HCT116 (cell line): ENCODE measurements at regions not wholly inside any gene's neighbourhood (a gene's known extent, or its start where the extent isn't known, plus 50 kb on each side); places are given as distances from the start of the nearest gene placed in this dataset.

Source experiments
- ATAC-seq: fragments of 200-7000 bp; cut with Tn5 transposase; 2 replicates; pipeline ENCODE4 v1.9.1; 2020; ENCODE audit warnings: mild to moderate bottlenecking, moderate library complexity
- BruUV-seq: library from RNA; stranded (reverse); fragments of 400-500 nt; replicated peaks from 2 replicates; lab custom pipeline; 2021; lab: Mats Ljungman, UMichigan
- CTCF ChIA-PET: fragments of 300-600 bp; sonication (Branson Sonifier 250); formaldehyde crosslinking; loops from one replicate; lab custom pipeline; 2021; ENCODE audit warnings: antibody characterized with exemption; lab: Charles Lee
- POLR2A ChIA-PET: fragments of 300-600, 350-600 bp; sonication (Branson Sonifier 250); formaldehyde crosslinking; loops from one replicate; lab custom pipeline; 2021; ENCODE audit warnings: antibody characterized with exemption; lab: Charles Lee
- RAD21 ChIA-PET, 2 experiments: fragments of 300-600 bp; sonication (Branson Sonifier 250); formaldehyde crosslinking; loops; one replicate each; lab custom pipeline; 2023; ENCODE audit warnings: low total read pairs in 2 of 2; ENCODE audit not compliant: uncharacterized antibody in 2 of 2, unreplicated experiment in 2 of 2, low non-redundant PET in 1 of 2; lab: Charles Lee
- DNase-seq: peaks from one replicate; pipeline ENCODE4 v3.0.0-alpha.2; 2010; ENCODE audit warnings: low read depth, low spot score
- H2AFZ ChIP-seq: fragments of 200-600 bp; shearing (Covaris generic), sonication (generic); 2 replicates; pipeline ENCODE4 v1.6.1; 2017; ENCODE audit warnings: low read depth, mixed run types, mixed read lengths, antibody characterized with exemption, low read length; ENCODE audit not compliant: poor library complexity, severe bottlenecking
- H3K27ac ChIP-seq: 2 replicates; pipeline ENCODE4 v1.5.1; 2012; ENCODE audit warnings: low read depth, low read length
- H3K27me3 ChIP-seq: fragments of 200-600 bp; sonication (generic); 2 replicates; pipeline ENCODE4 v1.6.1; 2016; ENCODE audit warnings: mixed run types, low read length, mixed read lengths; ENCODE audit not compliant: insufficient read depth
- H3K36me3 ChIP-seq, 2 experiments: fragments of 200-500 bp in 1 of 2; fragments of 200-600 bp in 1 of 2; sonication (Bioruptor generic) in 1 of 2; sonication (generic) in 1 of 2; 2 replicates each; pipeline versions ENCODE4 v1.5.1 to v1.6.1; 2014 to 2016; ENCODE audit warnings: low read length in 2 of 2, inconsistent platforms in 1 of 2, mixed read lengths in 1 of 2, mixed run types in 1 of 2; ENCODE audit not compliant: insufficient read depth in 2 of 2, control insufficient read depth in 1 of 2
- H3K4me1 ChIP-seq, 2 experiments: fragments of 200-600 bp in 1 of 2; sonication (generic) in 1 of 2; 2 replicates each; pipeline versions ENCODE4 v1.5.1 to v1.6.1; 2012 to 2017; ENCODE audit warnings: low read length in 2 of 2, inconsistent platforms in 1 of 2, mild to moderate bottlenecking in 1 of 2, mixed read lengths in 1 of 2, mixed run types in 1 of 2, moderate library complexity in 1 of 2; ENCODE audit not compliant: insufficient read depth in 2 of 2, control insufficient read depth in 1 of 2
- H3K4me2 ChIP-seq: fragments of 200-600 bp; sonication (generic); 2 replicates; pipeline ENCODE4 v1.6.1; 2017; ENCODE audit warnings: mixed run types, low read length, mixed read lengths
- H3K4me3 ChIP-seq, 2 experiments: fragments of 200-600 bp in 1 of 2; sonication (generic) in 1 of 2; replicated peaks in 1 of 2; 2 replicates each; pipeline ENCODE4 v1.5.1; 2011 to 2016; ENCODE audit warnings: low read length in 2 of 2, control low read depth in 1 of 2, low read depth in 1 of 2, mild to moderate bottlenecking in 1 of 2, mixed read lengths in 1 of 2, mixed run types in 1 of 2
- H3K79me2 ChIP-seq: fragments of 200-600 bp; sonication (generic); 2 replicates; pipeline ENCODE4 v1.6.1; 2017; ENCODE audit warnings: mild to moderate bottlenecking, mixed run types, low read length, moderate library complexity, mixed read lengths; ENCODE audit not compliant: insufficient read depth
- H3K9ac ChIP-seq: fragments of 200-600 bp; sonication (generic); 2 replicates; pipeline ENCODE4 v1.6.1; 2016; ENCODE audit warnings: low read length, mixed read lengths
- H3K9me2 ChIP-seq: fragments of 200-600 bp; sonication (generic), shearing (Covaris generic); 2 replicates; pipeline ENCODE4 v1.6.1; 2017; ENCODE audit warnings: mixed run types, mild to moderate bottlenecking, moderate library complexity; ENCODE audit not compliant: insufficient read depth
- H3K9me3 ChIP-seq, 2 experiments: fragments of 200-500 bp in 1 of 2; fragments of 200-600 bp in 1 of 2; sonication (Bioruptor generic) in 1 of 2; sonication (generic) in 1 of 2; 2 replicates each; pipeline ENCODE4 v1.6.1; 2014 to 2017; ENCODE audit warnings: low read length in 2 of 2, mixed read lengths in 2 of 2, inconsistent platforms in 1 of 2, low read depth in 1 of 2, mild to moderate bottlenecking in 1 of 2, mixed run types in 1 of 2, moderate library complexity in 1 of 2; ENCODE audit not compliant: control insufficient read depth in 1 of 2, insufficient read depth in 1 of 2
- H4K20me1 ChIP-seq: fragments of 200-600 bp; sonication (generic), shearing (Covaris generic); 2 replicates; pipeline ENCODE4 v1.6.1; 2017; ENCODE audit warnings: mixed run types, mild to moderate bottlenecking, moderate library complexity; ENCODE audit not compliant: insufficient read depth
- CBX3 ChIP-seq: IDR thresholded peaks from 2 replicates; pipeline ENCODE4 v1.6.1; 2012; ENCODE audit warnings: low read depth
- CEBPB ChIP-seq: IDR thresholded peaks from 2 replicates; pipeline ENCODE4 v1.6.1; 2012; ENCODE audit warnings: low read depth
- EGR1 ChIP-seq: IDR thresholded peaks from 2 replicates; pipeline ENCODE4 v1.6.1; 2012; ENCODE audit warnings: low read depth
- ELF1 ChIP-seq: IDR thresholded peaks from 2 replicates; pipeline ENCODE4 v1.6.1; 2012; ENCODE audit warnings: low read depth, borderline replicate concordance
- EZH2 ChIP-seq: fragments of 200-600 bp; sonication (generic); IDR thresholded peaks from 2 replicates; pipeline ENCODE4 v1.6.1; 2017; ENCODE audit warnings: antibody characterized with exemption, mixed run types
- EZH2phosphoT487 ChIP-seq: fragments of 200-600 bp; IDR thresholded peaks from 2 replicates; pipeline ENCODE4 v1.6.1; 2018; ENCODE audit warnings: antibody characterized with exemption, borderline replicate concordance
- JUND ChIP-seq: IDR thresholded peaks from 2 replicates; pipeline ENCODE4 v1.6.1; 2012
- POLR2A ChIP-seq: IDR thresholded peaks from 2 replicates; pipeline ENCODE4 v1.7.0; 2011; ENCODE audit warnings: borderline replicate concordance; ENCODE audit not compliant: insufficient read depth, insufficient read length; ENCODE audit errors: extremely low read depth
- POLR2AphosphoS5 ChIP-seq: IDR thresholded peaks from 2 replicates; pipeline ENCODE4 v1.6.1; 2011; ENCODE audit warnings: mild to moderate bottlenecking, low read depth, low read length, moderate library complexity
- RAD21 ChIP-seq: IDR thresholded peaks from 2 replicates; pipeline ENCODE4 v1.6.1; 2012; ENCODE audit warnings: low read depth, mild to moderate bottlenecking
- REST ChIP-seq: IDR thresholded peaks from 2 replicates; pipeline ENCODE4 v1.6.1; 2012; ENCODE audit warnings: low read depth
- SIN3A ChIP-seq: IDR thresholded peaks from 2 replicates; pipeline ENCODE4 v1.6.1; 2012; ENCODE audit warnings: low read depth
- SRF ChIP-seq: IDR thresholded peaks from 2 replicates; pipeline ENCODE4 v1.6.1; 2012; ENCODE audit warnings: low read depth
- YY1 ChIP-seq: IDR thresholded peaks from 2 replicates; pipeline ENCODE4 v1.6.1; 2011; ENCODE audit warnings: low read length, low read depth, moderate library complexity, mild to moderate bottlenecking; ENCODE audit not compliant: insufficient replicate concordance; ENCODE audit errors: extremely low read depth
- ZFX ChIP-seq: fragments of 450-650 bp; IDR thresholded peaks from 2 replicates; pipeline ENCODE4 v1.6.1; 2017
- ZNF274 ChIP-seq: fragments of 200-500 bp; sonication (Bioruptor generic); IDR thresholded peaks from 2 replicates; pipeline ENCODE4 v1.6.1; 2014; ENCODE audit warnings: mild to moderate bottlenecking, low read depth, low read length, inconsistent platforms
- intact Hi-C: fragments of 100-400 bp; cut with micrococcal nuclease; formaldehyde crosslinking; loops from 2 replicates; pipeline ENCODE4 v1.10.0; 2022
- TF ChIP-seq, protein P1 (sequence below), 3 experiments: fragments of 200-600 bp in 1 of 3; sonication (generic) in 1 of 3; IDR thresholded peaks in 2 of 3; conservative IDR thresholded peaks in 1 of 3; 2 replicates each; pipeline ENCODE4 v1.5.1; 2012 to 2017; ENCODE audit warnings: low read depth in 2 of 3, low read length in 2 of 3, antibody characterized with exemption in 1 of 3, borderline replicate concordance in 1 of 3, control low read depth in 1 of 3, mild to moderate bottlenecking in 1 of 3, mixed read lengths in 1 of 3, mixed run types in 1 of 3, moderate library complexity in 1 of 3; ENCODE audit not compliant: insufficient read depth in 1 of 3

- TF ChIP-seq, protein P1, sequence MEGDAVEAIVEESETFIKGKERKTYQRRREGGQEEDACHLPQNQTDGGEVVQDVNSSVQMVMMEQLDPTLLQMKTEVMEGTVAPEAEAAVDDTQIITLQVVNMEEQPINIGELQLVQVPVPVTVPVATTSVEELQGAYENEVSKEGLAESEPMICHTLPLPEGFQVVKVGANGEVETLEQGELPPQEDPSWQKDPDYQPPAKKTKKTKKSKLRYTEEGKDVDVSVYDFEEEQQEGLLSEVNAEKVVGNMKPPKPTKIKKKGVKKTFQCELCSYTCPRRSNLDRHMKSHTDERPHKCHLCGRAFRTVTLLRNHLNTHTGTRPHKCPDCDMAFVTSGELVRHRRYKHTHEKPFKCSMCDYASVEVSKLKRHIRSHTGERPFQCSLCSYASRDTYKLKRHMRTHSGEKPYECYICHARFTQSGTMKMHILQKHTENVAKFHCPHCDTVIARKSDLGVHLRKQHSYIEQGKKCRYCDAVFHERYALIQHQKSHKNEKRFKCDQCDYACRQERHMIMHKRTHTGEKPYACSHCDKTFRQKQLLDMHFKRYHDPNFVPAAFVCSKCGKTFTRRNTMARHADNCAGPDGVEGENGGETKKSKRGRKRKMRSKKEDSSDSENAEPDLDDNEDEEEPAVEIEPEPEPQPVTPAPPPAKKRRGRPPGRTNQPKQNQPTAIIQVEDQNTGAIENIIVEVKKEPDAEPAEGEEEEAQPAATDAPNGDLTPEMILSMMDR (IDR thresholded peaks at IDR 0.05 in 2 of 3, conservative IDR thresholded peaks at IDR 0.05 in 1 of 3; ENCODE audit: borderline replicate concordance in 1 of 3, insufficient read depth in 1 of 3, low read depth in 2 of 3, low read length in 2 of 3), result no peak
- TF ChIP-seq ZNF274 (no peak), CEBPB (no peak), POLR2A (no peak), ZFX (no peak), ELF1 (no peak)
These were observed 61.3 kb upstream of the GPRIN3 start (continued) for GRCh38 chr4:89368861-89369260.

DNA sequence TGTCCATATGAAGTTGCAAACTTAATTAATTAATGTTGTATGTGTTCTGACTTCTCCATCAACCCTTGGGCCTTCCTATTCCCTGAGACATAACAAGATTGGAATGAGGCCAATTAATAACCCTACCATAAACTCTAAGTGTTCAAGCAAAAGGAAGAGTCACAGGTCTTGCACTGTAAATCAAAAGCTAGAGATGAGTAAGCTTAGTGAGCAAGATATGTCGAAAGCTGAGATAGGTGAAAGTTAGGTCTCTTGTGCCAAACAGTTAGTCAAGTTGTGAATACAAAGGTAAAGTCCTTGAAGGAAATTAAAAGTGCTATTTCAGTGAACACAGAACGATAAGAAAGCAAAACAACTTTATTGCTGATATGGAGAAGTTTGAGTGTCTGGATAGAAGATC lies 58.2 kb upstream of the GPRIN3 start:
- ChIA-PET RAD21 (no interaction called here), CTCF (no interaction called here), POLR2A (no interaction called here)
- DNase-seq (no peak), ATAC-seq (no peak)
- H4K20me1 ChIP-seq, result no peaks in the 10 kb centered on the region
- H3K27ac ChIP-seq, result no peak overlapping the region
- H3K4me1 ChIP-seq, result no peaks in the 10 kb centered on the region
- H3K4me3 ChIP-seq, result no peak overlapping the region
- no peaks in the 10 kb centered on the region for H3K9me3 ChIP-seq
- no peak overlapping the region for H2AFZ ChIP-seq
- no peaks in the 10 kb centered on the region for H3K27me3 ChIP-seq
- BruUV-seq, result no TSS peak
- H3K79me2 ChIP-seq, result no peaks in the 10 kb centered on the region
- intact Hi-C loops, result no loop called here
- no peak overlapping the region for H3K9ac ChIP-seq
- no peak for TF ChIP-seq REST
- TF ChIP-seq EZH2phosphoT487, result no peak
- no peak for TF ChIP-seq SRF
- TF ChIP-seq, protein P1 (IDR thresholded peaks at IDR 0.05 in 2 of 3, conservative IDR thresholded peaks at IDR 0.05 in 1 of 3; ENCODE audit: borderline replicate concordance in 1 of 3, insufficient read depth in 1 of 3, low read depth in 2 of 3, low read length in 2 of 3), result no peak
- no peak for TF ChIP-seq ZFX
- TF ChIP-seq SIN3A, result no peak
- no peak for TF ChIP-seq ELF1
- no peak for TF ChIP-seq POLR2AphosphoS5
- no peak for TF ChIP-seq EGR1
- TF ChIP-seq RAD21, result no peak
- TF ChIP-seq CBX3, result no peak
- TF ChIP-seq JUND, result no peak
- TF ChIP-seq ZNF274, result no peak
- no peak for TF ChIP-seq EZH2
- no peak for TF ChIP-seq YY1
- TF ChIP-seq POLR2A, result no peak
- TF ChIP-seq, all 23 proteins: peak for 0
- Histone ChIP-seq H3K9me2 (no peaks in the 10 kb centered on the region), H3K36me3 (no peaks in the 10 kb centered on the region), H3K4me2 (no peak overlapping the region)
